Panc1 (cell line): ENCODE measurements at regions not wholly inside any gene's neighbourhood (a gene's known extent, or its start where the extent isn't known, plus 50 kb on each side); places are given as distances from the start of the nearest gene placed in this dataset.

Source experiments
- ATAC-seq: fragments of 200-7000 bp; cut with Tn5 transposase; 2 replicates; pipeline ENCODE4 v1.9.1; 2020; ENCODE audit warnings: mild to moderate bottlenecking, moderate library complexity
- BruUV-seq: library from RNA; stranded (reverse); fragments of 400-500 nt; replicated peaks from 2 replicates; lab custom pipeline; 2021; lab: Mats Ljungman, UMichigan
- CTCF ChIA-PET: fragments of 300-600 bp; sonication (Branson Sonifier 250); formaldehyde crosslinking; loops from one replicate; lab custom pipeline; 2022; ENCODE audit warnings: antibody characterized with exemption; lab: Charles Lee
- POLR2A ChIA-PET: fragments of 300-600 bp; sonication (Branson Sonifier 250); formaldehyde crosslinking; loops from one replicate; lab custom pipeline; 2022; ENCODE audit warnings: antibody characterized with exemption; lab: Charles Lee
- DNase-seq: peaks from one replicate; pipeline ENCODE4 v3.0.0-alpha.2; 2010; ENCODE audit warnings: low read depth, low spot score
- H3K27ac ChIP-seq: 2 replicates; pipeline ENCODE4 v1.5.1; 2011; ENCODE audit warnings: mild to moderate bottlenecking, low read length, inconsistent platforms
- H3K27me3 ChIP-seq: fragments of 200-500 bp; sonication (Bioruptor generic); 2 replicates; pipeline ENCODE4 v1.6.0; 2014; ENCODE audit warnings: low read length, inconsistent platforms; ENCODE audit not compliant: control insufficient read depth, insufficient read depth
- H3K36me3 ChIP-seq: fragments of 200-500 bp; sonication (Bioruptor generic); 2 replicates; pipeline ENCODE4 v1.5.1; 2014; ENCODE audit warnings: inconsistent platforms, mild to moderate bottlenecking, low read length, moderate library complexity; ENCODE audit not compliant: control insufficient read depth, insufficient read depth
- H3K4me1 ChIP-seq: 2 replicates; pipeline ENCODE4 v1.5.1; 2011; ENCODE audit warnings: inconsistent platforms, mild to moderate bottlenecking, low read length, moderate library complexity; ENCODE audit not compliant: control insufficient read depth, insufficient read depth
- H3K4me3 ChIP-seq, 2 experiments: 2 replicates each; pipeline ENCODE4 v1.5.1; 2011 to 2012; ENCODE audit warnings: low read depth in 2 of 2, low read length in 2 of 2, mild to moderate bottlenecking in 2 of 2, inconsistent platforms in 1 of 2, moderate library complexity in 1 of 2
- H3K9me3 ChIP-seq: fragments of 200-500 bp; sonication (Bioruptor generic); 2 replicates; pipeline ENCODE4 v1.5.1; 2014; ENCODE audit warnings: low read depth, mild to moderate bottlenecking, inconsistent platforms, low read length, moderate library complexity; ENCODE audit not compliant: control insufficient read depth, insufficient read depth
- CTCF ChIP-seq: fragments of 450-650 bp; IDR thresholded peaks from 2 replicates; pipeline ENCODE4 v1.5.1; 2017; ENCODE audit warnings: mild to moderate bottlenecking
- POLR2AphosphoS5 ChIP-seq: IDR thresholded peaks from 2 replicates; pipeline ENCODE4 v1.6.1; 2012; ENCODE audit warnings: mild to moderate bottlenecking, low read depth, low read length, moderate library complexity
- REST ChIP-seq, 2 experiments: IDR thresholded peaks; 2 replicates each; pipeline ENCODE4 v1.6.1; 2011 to 2012; ENCODE audit warnings: low read depth in 2 of 2, control low read depth in 1 of 2, low read length in 1 of 2, mild to moderate bottlenecking in 1 of 2, moderate library complexity in 1 of 2; ENCODE audit not compliant: insufficient read depth in 1 of 2
- SIN3A ChIP-seq: IDR thresholded peaks from 2 replicates; pipeline ENCODE4 v1.6.1; 2012; ENCODE audit warnings: low read depth, mild to moderate bottlenecking, low read length, moderate library complexity, borderline replicate concordance; ENCODE audit not compliant: insufficient read depth
- TCF7L2 ChIP-seq: IDR thresholded peaks from 2 replicates; pipeline ENCODE4 v1.6.1; 2011; ENCODE audit warnings: mild to moderate bottlenecking, low read depth, low read length, inconsistent platforms
- in situ Hi-C: cut with HindIII; loops from 2 replicates; pipeline ENCODE4 v1.10.0; 2016; ENCODE audit warnings: low sequenced_read_pairs, low pct_unique_long_range_greater_than_20kb
- intact Hi-C: fragments of 100-400 bp; cut with micrococcal nuclease; formaldehyde crosslinking; loops from one replicate; pipeline ENCODE4 v1.10.0; 2022; ENCODE audit not compliant: unreplicated experiment

- no TSS peak for BruUV-seq
- intact Hi-C loops, result no loop called here
- Histone ChIP-seq H3K9me3 (peaks cover 10% of the 10 kb centered on the region; the same call in 1 of the 2 replicates), H3K36me3 (no peaks in the 10 kb centered on the region), H3K4me1 (no peaks in the 10 kb centered on the region), H3K27ac (no peak overlapping the region), H3K27me3 (no peaks in the 10 kb centered on the region), H3K4me3 (no peak overlapping the region)
- TF ChIP-seq POLR2AphosphoS5 (no peak), SIN3A (no peak), REST (IDR thresholded peaks at IDR 0.05; ENCODE audit: insufficient read depth in 1 of 2, low read depth in 2 of 2, low read length in 1 of 2) (no peak), CTCF (no peak), TCF7L2 (no peak)
- ChIA-PET POLR2A (no interaction called here), CTCF (no interaction called here)
- in situ Hi-C loops, result no loop called here
- DNase-seq (no peak), ATAC-seq (no peak)
Observed at GRCh38 chr2:128466376-128466775, 147.7 kb upstream of the HS6ST1 start.

GRCh38 chr2:128466776-128467175 lies 148.1 kb upstream of the HS6ST1 start:
- no peak for ATAC-seq
- ChIA-PET CTCF (no interaction called here), POLR2A (no interaction called here)
- intact Hi-C loops, result no loop called here
- Histone ChIP-seq H3K27me3 (no peaks in the 10 kb centered on the region), H3K36me3 (no peaks in the 10 kb centered on the region), H3K4me1 (no peaks in the 10 kb centered on the region), H3K9me3 (peaks cover 10% of the 10 kb centered on the region; the same call in 1 of the 2 replicates), H3K27ac (no peak overlapping the region), H3K4me3 (no peak overlapping the region)
- TF ChIP-seq TCF7L2 (no peak), POLR2AphosphoS5 (no peak), CTCF (no peak), REST (IDR thresholded peaks at IDR 0.05; ENCODE audit: insufficient read depth in 1 of 2, low read depth in 2 of 2, low read length in 1 of 2) (no peak), SIN3A (no peak)
- BruUV-seq, result no TSS peak
- in situ Hi-C loops, result no loop called here
- DNase-seq, result no peak
